Kidney tubule cell (primary cell): ENCODE measurements at regions not wholly inside any gene's neighbourhood (a gene's known extent, or its start where the extent isn't known, plus 50 kb on each side); places are given as distances from the start of the nearest gene placed in this dataset.

Source experiments
- DNase-seq: peaks from one replicate; pipeline ENCODE4 v3.0.0-alpha.2; 2018; ENCODE audit warnings: low spot score

- no peak for DNase-seq
Measured at GRCh38 chr18:78772360-78773302, 207.0 kb upstream of the SALL3 start.

GRCh38 chr18:78773303-78773755, 206.3 kb upstream of the SALL3 start:
- no peak for DNase-seq

GRCh38 chr18:78773819-78774218, 205.8 kb upstream of the SALL3 start:
- no peak for DNase-seq

DNA sequence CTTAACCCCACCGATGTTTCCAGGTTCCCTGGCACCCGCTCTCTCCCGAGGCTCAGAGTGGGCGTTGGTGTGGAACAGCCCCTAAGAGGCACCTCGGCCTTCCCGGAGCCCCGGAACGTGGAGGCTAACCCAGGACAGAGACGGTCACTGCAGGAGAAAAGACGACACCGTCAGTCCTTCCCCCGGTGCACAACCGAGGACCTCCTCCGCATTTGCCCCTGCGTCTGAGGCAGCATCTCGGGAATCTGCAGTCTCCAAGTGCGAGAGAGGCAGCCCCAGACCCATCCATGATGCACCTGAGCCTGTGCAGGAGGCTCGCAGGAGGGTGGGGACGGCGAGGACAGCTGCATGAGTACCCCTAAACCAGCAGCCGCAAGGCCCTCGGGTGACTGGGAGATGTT, 204.9 kb upstream of the SALL3 start:
- DNase-seq = no peak

- no peak for DNase-seq
Measured at GRCh38 chr18:78776151-78776550, 203.5 kb upstream of the SALL3 start.

- DNase-seq = no peak
Measured at GRCh38 chr18:78776706-78777285, 202.8 kb upstream of the SALL3 start.

- DNase-seq = no peak
Measured at GRCh38 chr18:78777992-78778391, 201.6 kb upstream of the SALL3 start.

GRCh38 chr18:78778651-78779050, 201.0 kb upstream of the SALL3 start:
- no peak for DNase-seq

- no peak for DNase-seq
Measured at GRCh38 chr18:78779996-78780718, 199.5 kb upstream of the SALL3 start.

DNA sequence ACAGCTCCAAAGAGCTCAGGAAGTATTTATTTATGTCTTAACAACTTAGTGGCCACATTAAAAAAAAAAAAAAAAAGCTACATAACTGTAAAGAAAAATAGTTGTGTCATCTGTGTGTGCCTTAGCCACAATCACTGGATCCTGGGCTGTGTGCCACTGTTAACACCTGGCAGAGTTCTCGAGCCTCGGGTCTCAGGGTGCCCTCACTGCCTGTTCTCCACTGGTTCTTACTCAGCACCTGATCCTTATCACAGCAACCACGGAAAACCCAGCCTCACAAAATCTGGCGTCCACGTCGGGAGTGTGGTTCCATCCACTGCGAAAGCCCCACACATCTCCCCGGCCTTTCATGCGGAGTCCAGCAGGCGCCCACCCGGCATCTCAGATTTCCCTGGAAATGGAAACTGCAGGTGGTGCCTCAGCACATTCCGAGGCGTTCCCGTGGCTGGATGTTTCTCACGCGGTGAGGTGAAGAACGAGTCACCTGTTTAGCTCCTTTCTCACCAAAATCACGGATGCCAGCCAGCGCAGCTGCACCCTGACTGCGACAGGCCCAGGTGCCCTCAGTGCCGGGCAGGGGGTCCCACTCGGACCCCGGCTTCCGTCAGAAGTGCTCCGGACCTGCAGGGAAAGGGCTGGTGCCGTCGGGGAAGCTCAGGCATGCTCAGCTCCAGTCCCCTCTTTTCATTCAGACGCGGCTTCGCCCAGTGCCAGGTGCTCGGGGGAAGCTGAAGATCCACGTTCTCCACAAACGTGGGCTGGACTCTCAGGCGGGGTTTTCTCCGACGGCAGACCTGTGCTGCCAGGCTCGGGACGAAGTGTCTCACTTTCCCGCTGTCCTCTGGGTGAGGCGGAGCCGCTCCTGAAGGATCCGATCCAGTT, 198.7 kb upstream of the SALL3 start:
- no peak for DNase-seq

GRCh38 chr18:78781601-78781960, 198.0 kb upstream of the SALL3 start:
- DNase-seq = no peak

DNA sequence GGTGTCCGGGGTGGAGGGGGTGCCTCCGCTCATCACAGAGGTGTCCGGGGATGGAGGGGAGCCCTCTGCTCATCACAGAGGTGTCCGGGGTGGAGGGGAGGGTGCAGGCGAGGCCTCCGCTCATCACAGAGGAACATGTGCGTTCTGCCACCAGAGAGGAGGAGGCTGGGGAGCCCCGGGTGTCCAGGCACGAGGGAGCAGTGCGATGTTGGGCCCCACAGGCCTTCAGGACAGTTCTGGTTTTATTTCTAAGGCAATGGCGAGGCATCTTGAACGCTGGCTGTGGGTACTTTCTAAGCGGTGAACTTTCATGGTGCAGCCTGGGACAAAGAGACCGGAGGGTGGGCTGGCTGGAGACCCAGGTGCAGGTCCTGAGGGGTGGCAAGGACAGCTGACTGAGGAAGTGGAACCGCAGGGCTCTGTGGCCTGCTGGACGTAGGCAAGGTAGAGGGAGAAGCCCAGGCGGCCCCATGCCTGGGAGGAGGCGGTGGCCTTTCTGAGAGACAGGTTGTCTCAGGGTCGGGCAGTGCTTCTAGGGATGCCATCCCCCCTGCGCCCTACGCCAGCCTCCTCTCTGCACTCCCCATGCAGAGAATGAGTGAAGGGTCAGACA, 196.6 kb upstream of the SALL3 start:
- DNase-seq = no peak

DNA sequence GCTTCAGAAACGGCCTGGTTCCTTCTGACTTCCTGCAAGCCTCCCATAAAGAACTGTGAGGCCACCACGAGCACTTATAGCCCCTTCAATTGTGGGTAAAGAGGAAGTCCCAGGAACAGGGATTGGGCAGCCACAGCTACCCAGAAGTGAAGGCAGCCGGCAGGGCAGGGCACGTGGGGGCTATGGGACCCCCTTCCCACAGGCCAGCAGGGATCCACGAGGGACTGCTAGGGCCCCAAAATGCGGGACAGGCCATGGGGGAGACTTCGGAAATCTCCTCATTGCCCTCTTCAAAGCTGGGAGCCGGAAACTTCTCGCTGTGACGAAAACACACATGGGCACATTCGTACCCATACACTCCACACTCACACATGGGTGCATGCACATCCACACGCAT, 196.1 kb upstream of the SALL3 start:
- DNase-seq = no peak

DNA sequence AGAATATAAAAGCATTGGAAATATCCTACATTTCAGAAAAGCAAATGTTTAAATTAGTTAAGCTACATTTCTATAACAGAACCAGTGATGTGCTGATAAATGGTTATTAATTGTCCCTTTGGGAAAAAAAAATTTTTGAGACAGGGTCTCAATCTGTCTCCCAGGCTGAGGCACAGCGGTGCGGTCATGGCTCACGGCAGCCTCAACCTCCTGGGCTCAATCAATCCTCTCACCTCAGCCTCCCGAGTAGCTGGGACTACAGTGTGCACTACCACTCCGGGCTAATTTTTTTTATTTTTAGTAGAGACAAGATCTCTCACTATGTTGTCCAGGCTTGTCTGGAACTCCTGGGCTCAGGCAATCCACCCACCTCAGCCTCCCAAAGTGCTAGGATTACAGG, 194.8 kb upstream of the SALL3 start:
- DNase-seq = no peak

- no peak for DNase-seq
Measured at GRCh38 chr18:78785706-78786105, 193.9 kb upstream of the SALL3 start.

GRCh38 chr18:78786776-78787175, 192.8 kb upstream of the SALL3 start:
- no peak for DNase-seq

GRCh38 chr18:78787751-78788150, 191.9 kb upstream of the SALL3 start:
- DNase-seq = no peak

DNA sequence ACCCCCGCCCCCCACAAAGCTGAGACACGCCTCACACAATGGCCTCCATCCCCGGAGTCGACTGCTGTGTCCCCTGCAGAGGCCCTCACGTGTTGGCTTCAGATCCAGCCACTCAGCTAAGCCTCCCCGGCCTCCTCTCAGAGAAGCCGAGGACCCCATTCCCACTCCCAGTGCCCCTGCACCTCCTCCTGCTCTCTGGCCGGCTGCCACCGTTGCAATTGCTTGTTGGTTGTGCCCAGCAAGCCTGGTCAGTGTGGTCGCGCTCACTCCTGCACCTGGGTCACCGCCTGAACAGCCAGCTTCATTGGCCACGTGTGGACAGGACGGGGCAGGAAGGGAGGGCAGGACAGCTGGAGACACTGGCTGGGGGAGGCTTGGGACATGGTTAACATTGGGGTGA, 191.5 kb upstream of the SALL3 start:
- DNase-seq = no peak

DNA sequence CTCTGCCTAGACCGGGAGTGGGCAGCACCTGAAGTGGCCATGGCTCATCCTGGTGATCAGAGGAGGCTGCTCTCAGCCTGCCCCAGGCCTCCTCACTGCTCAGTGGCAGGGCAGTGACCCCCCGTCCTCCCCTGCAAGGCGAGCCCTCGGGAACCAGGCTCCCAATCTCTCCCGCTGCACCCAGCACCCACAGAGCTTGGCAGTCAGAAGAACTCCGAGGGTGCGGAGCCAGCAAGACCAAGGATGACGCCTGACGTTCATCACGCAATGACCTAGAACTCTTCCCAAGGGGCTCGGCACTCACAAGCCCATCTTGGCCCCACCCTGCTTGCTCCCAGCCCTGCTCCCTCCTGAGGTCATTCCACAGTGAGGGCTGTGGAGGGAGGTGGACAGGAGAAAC, 189.8 kb upstream of the SALL3 start:
- DNase-seq = no peak

DNA sequence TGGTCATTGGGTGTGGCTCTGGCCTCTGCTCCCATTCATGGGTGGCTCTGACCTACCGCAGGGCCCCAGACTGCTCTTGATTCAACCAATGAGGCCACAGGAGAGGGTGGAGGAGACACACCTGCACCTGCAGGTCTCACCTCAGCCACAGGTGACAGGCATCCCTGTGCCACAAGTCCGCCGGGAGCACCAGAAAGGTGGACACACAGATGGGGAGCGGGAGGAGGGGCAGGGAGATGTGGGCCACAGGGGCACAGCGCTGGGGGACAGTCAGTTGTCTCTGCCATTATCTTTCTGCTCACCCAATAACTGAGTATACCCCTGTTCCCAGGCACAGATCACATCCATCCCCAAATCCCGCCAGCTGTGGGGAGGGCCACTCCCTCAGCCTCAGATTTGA, 189.1 kb upstream of the SALL3 start:
- no peak for DNase-seq

DNA sequence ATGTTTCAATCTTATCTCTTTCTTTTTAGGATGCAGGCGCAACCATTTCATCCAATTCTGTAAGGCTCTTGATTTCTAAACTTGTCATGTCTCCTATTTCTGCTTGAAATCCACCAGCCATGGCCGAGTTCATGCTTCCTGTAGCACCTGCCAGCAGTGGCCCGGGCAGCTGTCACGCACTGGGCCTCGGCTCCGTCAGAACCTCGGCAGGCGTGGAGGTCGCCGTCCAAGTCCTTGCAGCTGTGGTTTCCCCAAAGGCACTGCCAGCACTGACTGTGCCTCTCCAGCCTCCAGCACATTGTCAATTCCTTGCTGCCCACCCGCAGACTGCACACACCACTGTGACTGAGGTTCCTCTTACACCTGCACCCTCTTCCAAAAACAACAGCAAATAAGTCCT, 188.7 kb upstream of the SALL3 start:
- no peak for DNase-seq

- no peak for DNase-seq
Measured at GRCh38 chr18:78792094-78792493, 187.5 kb upstream of the SALL3 start.
